HG02763 (cell line): ENCODE measurements at regions not wholly inside any gene's neighbourhood (a gene's known extent, or its start where the extent isn't known, plus 50 kb on each side); places are given as distances from the start of the nearest gene placed in this dataset.
"Not testable (repeated sequence)": the region's sequence is repeated elsewhere in the genome, so short reads cannot be mapped to it uniquely, and the experiment has no call there.

ENCODE experiments used
- ATAC-seq: cut with Tn5 transposase; IDR thresholded peaks from one replicate; pipeline ENCODE4 v1.9.1; 2021; ENCODE audit warnings: mild to moderate bottlenecking, moderate library complexity; ENCODE audit not compliant: unreplicated experiment

GRCh38 chr4:57363346-57363745, 253.2 kb upstream of the IGFBP7 start:
- ATAC-seq: no peak

- ATAC-seq: no peak
Observed at GRCh38 chr4:57360681-57361080, 250.5 kb upstream of the IGFBP7 start.

GRCh38 chr4:57355101-57355665, 245.0 kb upstream of the IGFBP7 start:
- no peak for ATAC-seq

- ATAC-seq: no peak
Observed at GRCh38 chr4:57351731-57352130, 241.5 kb upstream of the IGFBP7 start.

GRCh38 chr4:57344296-57344695, 234.1 kb upstream of the IGFBP7 start:
- no peak for ATAC-seq

GRCh38 chr4:57342411-57342810, 232.2 kb upstream of the IGFBP7 start:
- ATAC-seq: no peak

- ATAC-seq: not testable (repeated sequence)
Observed at GRCh38 chr4:57338861-57339260, 228.7 kb upstream of the IGFBP7 start.

- no peak for ATAC-seq
Observed at GRCh38 chr4:57333684-57334083, 223.5 kb upstream of the IGFBP7 start.

GRCh38 chr4:57331959-57332358, 221.8 kb upstream of the IGFBP7 start:
- no peak for ATAC-seq

- no peak for ATAC-seq
Observed at GRCh38 chr4:57329279-57329678, 219.1 kb upstream of the IGFBP7 start.

GRCh38 chr4:57324673-57325307, 214.6 kb upstream of the IGFBP7 start:
- no peak for ATAC-seq

GRCh38 chr4:57320849-57321248, 210.7 kb upstream of the IGFBP7 start:
- no peak for ATAC-seq

- no peak for ATAC-seq
Observed at GRCh38 chr4:57320217-57320616, 210.0 kb upstream of the IGFBP7 start.

- ATAC-seq: no peak
Observed at GRCh38 chr4:57318703-57319102, 208.5 kb upstream of the IGFBP7 start.

GRCh38 chr4:57314636-57315035, 204.5 kb upstream of the IGFBP7 start:
- no peak for ATAC-seq

- ATAC-seq: no peak
Observed at GRCh38 chr4:57312296-57312695, 202.1 kb upstream of the IGFBP7 start.

- no peak for ATAC-seq
Observed at GRCh38 chr4:57309658-57310057, 199.5 kb upstream of the IGFBP7 start.

- no peak for ATAC-seq
Observed at GRCh38 chr4:57308301-57308700, 198.1 kb upstream of the IGFBP7 start.

GRCh38 chr4:57305836-57306235, 195.7 kb upstream of the IGFBP7 start:
- ATAC-seq: no peak

GRCh38 chr4:57303012-57303751, 193.0 kb upstream of the IGFBP7 start:
- ATAC-seq: no peak

- ATAC-seq: not testable (repeated sequence)
Observed at GRCh38 chr4:57300300-57300699, 190.1 kb upstream of the IGFBP7 start.

- ATAC-seq: no peak
Observed at GRCh38 chr4:57291911-57292310, 181.7 kb upstream of the IGFBP7 start.
